ENCODE measurements at regions not wholly inside any gene's neighbourhood (a gene's known extent, or its start where the extent isn't known, plus 50 kb on each side); places are given as distances from the start of the nearest gene placed in this dataset.

GRCh38 chr10:125491381-125491780 is 191.6 kb downstream of the TEX36 start:
- no peak overlapping the region for H3K4me3 ChIP-seq (ENCODE audit: control insufficient read depth, low read depth, low read length)
- no peak for TF ChIP-seq CTCF (IDR thresholded peaks at IDR 0.05; ENCODE audit: control insufficient read depth, insufficient read depth, low read depth, low read length, missing control alignments)
- no peak for DNase-seq (ENCODE audit: low read depth)

GRCh38 chr10:125489731-125490130 is 193.2 kb downstream of the TEX36 start:
- TF ChIP-seq CTCF (IDR thresholded peaks at IDR 0.05; ENCODE audit: control insufficient read depth, insufficient read depth, low read depth, low read length, missing control alignments) = no peak
- DNase-seq (ENCODE audit: low read depth) = no peak
- H3K4me3 ChIP-seq (ENCODE audit: control insufficient read depth, low read depth, low read length) = no peak overlapping the region

GRCh38 chr10:125485665-125486064 is 197.3 kb downstream of the TEX36 start:
- no peak for TF ChIP-seq CTCF (IDR thresholded peaks at IDR 0.05; ENCODE audit: control insufficient read depth, insufficient read depth, low read depth, low read length, missing control alignments)
- DNase-seq (ENCODE audit: low read depth) = no peak
- no peak overlapping the region for H3K4me3 ChIP-seq (ENCODE audit: control insufficient read depth, low read depth, low read length)

GRCh38 chr10:125484035-125484732 is 198.8 kb downstream of the TEX36 start:
- H3K4me3 ChIP-seq (ENCODE audit: control insufficient read depth, low read depth, low read length) = no peak overlapping the region
- DNase-seq (ENCODE audit: low read depth) = no peak
- no peak for TF ChIP-seq CTCF (IDR thresholded peaks at IDR 0.05; ENCODE audit: control insufficient read depth, insufficient read depth, low read depth, low read length, missing control alignments)

GRCh38 chr10:125482637-125483036 is 200.3 kb downstream of the TEX36 start:
- no peak for TF ChIP-seq CTCF (IDR thresholded peaks at IDR 0.05; ENCODE audit: control insufficient read depth, insufficient read depth, low read depth, low read length, missing control alignments)
- no peak overlapping the region for H3K4me3 ChIP-seq (ENCODE audit: control insufficient read depth, low read depth, low read length)
- no peak for DNase-seq (ENCODE audit: low read depth)

GRCh38 chr10:125482108-125482507 is 200.9 kb downstream of the TEX36 start:
- no peak for TF ChIP-seq CTCF (IDR thresholded peaks at IDR 0.05; ENCODE audit: control insufficient read depth, insufficient read depth, low read depth, low read length, missing control alignments)
- no peak overlapping the region for H3K4me3 ChIP-seq (ENCODE audit: control insufficient read depth, low read depth, low read length)
- DNase-seq (ENCODE audit: low read depth) = no peak

Measured in AG09309 (cell line).